GM10248 (cell line): ENCODE measurements at regions not wholly inside any gene's neighbourhood (a gene's known extent, or its start where the extent isn't known, plus 50 kb on each side); places are given as distances from the start of the nearest gene placed in this dataset.
A peak's percentile ranks its signal among the peaks of the same experiment; 100 is the strongest.
"Not testable (repeated sequence)": the region's sequence is repeated elsewhere in the genome, so short reads cannot be mapped to it uniquely, and the experiment has no call there.

ENCODE experiments used
- CTCF ChIA-PET: fragments of 300-600 bp; sonication (Branson Sonifier 250); formaldehyde crosslinking; extraction: SDS; loops from one replicate; lab custom pipeline; 2021; ENCODE audit warnings: antibody characterized with exemption; lab: Yijun Ruan, JAX
- POLR2A ChIA-PET: fragments of 350-650 bp; sonication (Branson Sonifier 250); formaldehyde crosslinking; extraction: SDS; loops from one replicate; lab custom pipeline; 2020; ENCODE audit warnings: antibody characterized with exemption; lab: Yijun Ruan, JAX
- DNase-seq: peaks from one replicate; pipeline ENCODE4 v3.0.0; 2012; ENCODE audit errors: extremely low spot score
- CTCF ChIP-seq: IDR thresholded peaks from 2 replicates; pipeline ENCODE4 v1.5.1; 2012; ENCODE audit warnings: mild to moderate bottlenecking, low read depth; ENCODE audit errors: extremely low read depth, missing control alignments, control extremely low read depth

GRCh38 chr14:71348394-71348793 is 441.1 kb downstream of the PCNX1 start:
- ChIA-PET CTCF (interaction anchor here (0.6 to 0.7 kb wide), 2 partner anchors 13 to 19 kb away, joined by 3 to 5 read pairs; no protein-coding TSS in a partner anchor), POLR2A (no interaction called here)

GRCh38 chr14:71348817-71349216 is 441.6 kb downstream of the PCNX1 start:
- ChIA-PET POLR2A (no interaction called here), CTCF (interaction anchor here (0.6 to 0.7 kb wide), 2 partner anchors 13 to 18 kb away, joined by 3 to 5 read pairs; no protein-coding TSS in a partner anchor)
- no peak for TF ChIP-seq CTCF
- DNase-seq = no peak

More at GRCh38 chr14:71348394-71348793, 441.1 kb downstream of the PCNX1 start:
- no peak for TF ChIP-seq CTCF
- DNase-seq = no peak

- ChIA-PET CTCF (no interaction called here), POLR2A (no interaction called here)
- no peak for DNase-seq
- no peak for TF ChIP-seq CTCF
Measured at GRCh38 chr14:71354142-71354541, 446.9 kb downstream of the PCNX1 start.

- TF ChIP-seq CTCF = no peak
- ChIA-PET CTCF (no interaction called here), POLR2A (no interaction called here)
- no peak for DNase-seq
Measured at GRCh38 chr14:71354801-71355200, 447.5 kb downstream of the PCNX1 start.

- peak; percentile 37 for DNase-seq
- ChIA-PET CTCF (interaction anchor here (1.4 to 2.3 kb wide), 2 partner anchors 11 to 33 kb away, joined by 3 to 9 read pairs; no protein-coding TSS in a partner anchor), POLR2A (no interaction called here)
- no peak for TF ChIP-seq CTCF
Measured at GRCh38 chr14:71355324-71356201, 448.3 kb downstream of the PCNX1 start.

GRCh38 chr14:71358209-71358931 is 451.1 kb downstream of the PCNX1 start:
- POLR2A ChIA-PET = interaction anchor here (1.4 kb wide), 1 partner anchor 45 kb away, joined by 3 read pairs; no protein-coding TSS in a partner anchor
- DNase-seq = peak; percentile 35
- no peak for TF ChIP-seq CTCF
- CTCF ChIA-PET = no interaction called here

GRCh38 chr14:71358932-71359421 is 451.7 kb downstream of the PCNX1 start:
- POLR2A ChIA-PET, DNase-seq, CTCF ChIA-PET: not testable (repeated sequence)
